H1 (cell line): ENCODE measurements at regions not wholly inside any gene's neighbourhood (a gene's known extent, or its start where the extent isn't known, plus 50 kb on each side); places are given as distances from the start of the nearest gene placed in this dataset.

Source experiments
- CTCF ChIA-PET: fragments of 300-600 bp; sonication (Branson Sonifier 250); formaldehyde crosslinking; loops from one replicate; lab custom pipeline; 2021; ENCODE audit not compliant: partially characterized antibody; lab: Charles Lee
- POLR2A ChIA-PET: fragments of 300-600 bp; sonication (Branson Sonifier 250); formaldehyde crosslinking; loops from one replicate; lab custom pipeline; 2021; ENCODE audit warnings: inconsistent platforms; ENCODE audit not compliant: partially characterized antibody; lab: Charles Lee
- DNase-seq, 2 experiments: peaks; one replicate each; pipeline versions ENCODE4 v3.0.0 to v3.0.0-alpha.2; 2010 to 2022; ENCODE audit warnings: low spot score in 2 of 2, low read depth in 1 of 2, mixed read lengths in 1 of 2
- FAIRE-seq: peaks from 2 replicates; lab custom pipeline; 2011; peaks lifted over from hg19 to GRCh38; lab: Jason Lieb, UNC
- H2AFZ ChIP-seq: 2 replicates; pipeline ENCODE4 v1.8.1; 2012; ENCODE audit warnings: low read length, inconsistent platforms
- H2AK5ac ChIP-seq: 2 replicates; pipeline ENCODE4 v1.6.1; 2013; ENCODE audit warnings: low read depth, low read length
- H2BK120ac ChIP-seq: replicated peaks from 2 replicates; pipeline ENCODE3; 2013; ENCODE audit warnings: low read depth, low read length, inconsistent platforms
- H2BK12ac ChIP-seq: 2 replicates; pipeline ENCODE4 v1.6.1; 2013; ENCODE audit warnings: low read depth, low read length
- H2BK15ac ChIP-seq: 2 replicates; pipeline ENCODE4 v1.6.1; 2013; ENCODE audit warnings: low read length
- H2BK20ac ChIP-seq: 2 replicates; pipeline ENCODE4 v1.6.1; 2013; ENCODE audit warnings: low read length
- H2BK5ac ChIP-seq: 2 replicates; pipeline ENCODE4 v1.6.1; 2013; ENCODE audit warnings: low read depth, low read length
- H3K14ac ChIP-seq: 2 replicates; pipeline ENCODE4 v1.6.1; 2013; ENCODE audit warnings: inconsistent platforms; ENCODE audit not compliant: insufficient read length
- H3K18ac ChIP-seq: 2 replicates; pipeline ENCODE4 v1.6.1; 2013; ENCODE audit warnings: low read length; ENCODE audit errors: extremely low read depth
- H3K23ac ChIP-seq: 2 replicates; pipeline ENCODE4 v1.6.1; 2013; ENCODE audit warnings: inconsistent platforms; ENCODE audit not compliant: insufficient read length
- H3K23me2 ChIP-seq: 2 replicates; pipeline ENCODE4 v1.6.1; 2013; ENCODE audit warnings: low read depth, low read length
- H3K27ac ChIP-seq: 2 replicates; pipeline ENCODE4 v1.6.1; 2011; ENCODE audit warnings: low read depth, low read length, inconsistent platforms
- H3K27me3 ChIP-seq, 4 experiments: replicated peaks in 1 of 4; 1 replicate in 1 of 4; 2 replicates in 3 of 4; pipeline versions ENCODE4 v1.6.1 to v1.8.1; 2011 to 2013; ENCODE audit warnings: low read length in 3 of 4, mild to moderate bottlenecking in 3 of 4, inconsistent platforms in 2 of 4, mixed read lengths in 2 of 4, moderate library complexity in 1 of 4; ENCODE audit not compliant: control insufficient read depth in 3 of 4, insufficient read depth in 3 of 4; ENCODE audit errors: extremely low read depth in 1 of 4
- H3K36me3 ChIP-seq, 4 experiments: 2 replicates each; pipeline versions ENCODE4 v1.6.1 to v1.8.1; 2011 to 2013; ENCODE audit warnings: mild to moderate bottlenecking in 4 of 4, low read length in 3 of 4, moderate library complexity in 2 of 4, control low read depth in 1 of 4, inconsistent platforms in 1 of 4; ENCODE audit not compliant: insufficient read depth in 4 of 4, control insufficient read depth in 2 of 4
- H3K4ac ChIP-seq: replicated peaks from 2 replicates; pipeline ENCODE3; 2013; ENCODE audit warnings: low read length, low read depth, mixed read lengths, inconsistent platforms; ENCODE audit not compliant: insufficient read length
- H3K4me1 ChIP-seq, 4 experiments: replicated peaks in 1 of 4; 1 replicate in 1 of 4; 2 replicates in 3 of 4; pipeline versions ENCODE4 v1.6.1 to v1.8.1; 2011 to 2013; ENCODE audit warnings: low read length in 3 of 4, inconsistent platforms in 2 of 4, mixed read lengths in 1 of 4; ENCODE audit not compliant: insufficient read depth in 4 of 4, control insufficient read depth in 3 of 4
- H3K4me2 ChIP-seq, 2 experiments: 2 replicates each; pipeline versions ENCODE4 v1.6.1 to v1.8.1; 2011 to 2013; ENCODE audit warnings: low read depth in 2 of 2, low read length in 2 of 2, control low read depth in 1 of 2, inconsistent platforms in 1 of 2, mild to moderate bottlenecking in 1 of 2; ENCODE audit not compliant: insufficient read depth in 1 of 2
- H3K4me3 ChIP-seq, 4 experiments: fragments of 200-600, 300-600 bp in 1 of 4; sonication (generic), shearing (Covaris generic), sonication (Bioruptor Twin) in 1 of 4; 2 replicates each; pipeline versions ENCODE4 v1.5.1 to v1.8.1; 2011 to 2016; ENCODE audit warnings: low read length in 4 of 4, low read depth in 3 of 4, control low read depth in 2 of 4, inconsistent platforms in 2 of 4, mild to moderate bottlenecking in 2 of 4, mixed read lengths in 1 of 4, moderate library complexity in 1 of 4; ENCODE audit not compliant: insufficient read depth in 2 of 4; ENCODE audit errors: extremely low read depth in 1 of 4
- H3K56ac ChIP-seq: replicated peaks from 2 replicates; pipeline ENCODE3; 2013; ENCODE audit warnings: low read depth, mild to moderate bottlenecking, mixed read lengths, low read length, inconsistent platforms; ENCODE audit not compliant: insufficient read length
- H3K79me1 ChIP-seq: 2 replicates; pipeline ENCODE4 v1.6.1; 2013; ENCODE audit warnings: low read depth, low read length, control low read depth
- H3K79me2 ChIP-seq, 2 experiments: 2 replicates each; pipeline versions ENCODE4 v1.6.1 to v1.8.1; 2012 to 2013; ENCODE audit warnings: low read length in 2 of 2, mild to moderate bottlenecking in 2 of 2, inconsistent platforms in 1 of 2; ENCODE audit not compliant: insufficient read depth in 2 of 2, control insufficient read depth in 1 of 2
- H3K9ac ChIP-seq, 4 experiments: replicated peaks in 1 of 4; 1 replicate in 1 of 4; 2 replicates in 3 of 4; pipeline versions ENCODE4 v1.6.1 to v1.8.1; 2011 to 2013; ENCODE audit warnings: low read depth in 3 of 4, low read length in 3 of 4, control low read depth in 2 of 4, mild to moderate bottlenecking in 2 of 4, moderate library complexity in 2 of 4, inconsistent platforms in 1 of 4; ENCODE audit errors: extremely low read depth in 1 of 4
- H3K9me3 ChIP-seq, 2 experiments: 2 replicates each; pipeline versions ENCODE4 v1.6.1 to v1.8.1; 2012 to 2013; ENCODE audit warnings: mild to moderate bottlenecking in 2 of 2, moderate library complexity in 2 of 2, control low read depth in 1 of 2, inconsistent platforms in 1 of 2, low read depth in 1 of 2, low read length in 1 of 2, mixed read lengths in 1 of 2; ENCODE audit not compliant: insufficient read depth in 2 of 2
- H4K20me1 ChIP-seq, 2 experiments: replicated peaks in 1 of 2; 2 replicates each; pipeline versions ENCODE3 to v1.8.1; 2011 to 2013; ENCODE audit warnings: inconsistent platforms in 2 of 2, low read length in 2 of 2, mild to moderate bottlenecking in 1 of 2; ENCODE audit not compliant: insufficient read depth in 2 of 2, control insufficient read depth in 1 of 2
- H4K5ac ChIP-seq: 2 replicates; pipeline ENCODE4 v1.6.1; 2013; ENCODE audit warnings: low read length, low read depth, mixed read lengths, inconsistent platforms; ENCODE audit not compliant: insufficient read length
- H4K8ac ChIP-seq: 2 replicates; pipeline ENCODE4 v1.8.0; 2013; ENCODE audit warnings: mild to moderate bottlenecking, moderate library complexity, low read length, inconsistent platforms; ENCODE audit not compliant: insufficient read depth; ENCODE audit errors: extremely low read depth
- H4K91ac ChIP-seq: replicated peaks from 2 replicates; pipeline ENCODE3; 2013; ENCODE audit warnings: low read length, mixed read lengths, inconsistent platforms; ENCODE audit not compliant: insufficient read length
- CHD2 ChIP-seq: IDR thresholded peaks from 2 replicates; pipeline ENCODE4 v1.6.1; 2012; ENCODE audit warnings: low read length, improper control_type of control experiment
- SRF ChIP-seq: IDR thresholded peaks from 2 replicates; pipeline ENCODE4 v1.6.1; 2011; ENCODE audit warnings: mild to moderate bottlenecking, low read depth, low read length, moderate library complexity
- WGBS, 2 experiments: shearing (Covaris generic) in 1 of 2; methylation state at CpG; one replicate each; pipeline versions ENCODE4 v1.1.6 to v1.1.7; 2013 to 2015; ENCODE audit warnings: low lambda C conversion rate in 2 of 2, mixed read lengths in 2 of 2, inconsistent platforms in 1 of 2, low coverage in 1 of 2, missing lambda C conversion rate in 1 of 2; ENCODE audit not compliant: insufficient replicate concordance in 2 of 2, insufficient coverage in 1 of 2, insufficient read length in 1 of 2; ENCODE audit errors: extremely low coverage in 1 of 2, missing lambda C conversion rate in 1 of 2; 5-methylcytosine and 5-hydroxymethylcytosine counted together
- TF ChIP-seq, protein P1 (sequence below): IDR thresholded peaks from 2 replicates; pipeline ENCODE4 v1.6.1; 2012; ENCODE audit warnings: low read length, inconsistent platforms

DNA sequence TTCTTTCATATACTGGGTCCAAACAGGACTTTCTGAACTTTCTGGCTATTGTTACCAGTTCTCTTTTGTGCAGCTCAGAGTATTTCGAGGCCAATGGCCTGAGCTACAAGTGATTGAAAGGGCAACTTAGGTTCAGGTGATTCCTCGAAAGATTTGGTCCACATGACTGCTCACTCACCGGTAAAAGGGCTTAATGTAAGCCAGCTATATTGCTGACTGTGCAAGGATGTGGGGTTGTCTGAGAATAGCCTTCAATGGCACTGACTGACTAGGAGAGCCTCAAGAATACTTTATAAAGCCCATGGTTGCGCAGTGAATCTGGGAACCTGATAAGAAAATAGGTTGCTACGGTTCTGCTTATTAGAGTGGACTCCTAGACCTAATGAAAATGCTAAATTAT, 269.0 kb downstream of the SEC16B start:
- Histone ChIP-seq H3K27ac (no peak overlapping the region), H4K91ac (no peak overlapping the region), H3K4me3 (no peak overlapping the region), H3K23me2 (no peaks in the 10 kb centered on the region), H2AK5ac (no peak overlapping the region), H3K18ac (no peak overlapping the region), H3K4ac (no peak overlapping the region), H4K8ac (no peak overlapping the region), H3K36me3 (no peaks in the 10 kb centered on the region), H3K27me3 (no peaks in the 10 kb centered on the region), H2BK5ac (no peak overlapping the region), H3K4me2 (no peak overlapping the region), H3K79me1 (no peaks in the 10 kb centered on the region), H2BK20ac (no peak overlapping the region), H2AFZ (no peak overlapping the region), H3K14ac (no peak overlapping the region), H3K9ac (no peak overlapping the region), H2BK15ac (no peak overlapping the region), H3K9me3 (no peaks in the 10 kb centered on the region), H3K4me1 (peaks cover 0 to 8% (median 3%) of the 10 kb centered on the region in 4 experiments; a peak in 4 of 7 replicates), H3K56ac (no peak overlapping the region), H3K23ac (no peak overlapping the region), H4K20me1 (no peaks in the 10 kb centered on the region), H3K79me2 (no peaks in the 10 kb centered on the region), H2BK12ac (no peak overlapping the region), H4K5ac (no peak overlapping the region), H2BK120ac (no peak overlapping the region)
- CTCF ChIA-PET: interaction anchor here (0.9 to 1.0 kb wide), 2 partner anchors 9 to 21 kb away, joined by 3 to 4 read pairs; no protein-coding TSS in a partner anchor
- no peak for DNase-seq
- TF ChIP-seq, protein P1, sequence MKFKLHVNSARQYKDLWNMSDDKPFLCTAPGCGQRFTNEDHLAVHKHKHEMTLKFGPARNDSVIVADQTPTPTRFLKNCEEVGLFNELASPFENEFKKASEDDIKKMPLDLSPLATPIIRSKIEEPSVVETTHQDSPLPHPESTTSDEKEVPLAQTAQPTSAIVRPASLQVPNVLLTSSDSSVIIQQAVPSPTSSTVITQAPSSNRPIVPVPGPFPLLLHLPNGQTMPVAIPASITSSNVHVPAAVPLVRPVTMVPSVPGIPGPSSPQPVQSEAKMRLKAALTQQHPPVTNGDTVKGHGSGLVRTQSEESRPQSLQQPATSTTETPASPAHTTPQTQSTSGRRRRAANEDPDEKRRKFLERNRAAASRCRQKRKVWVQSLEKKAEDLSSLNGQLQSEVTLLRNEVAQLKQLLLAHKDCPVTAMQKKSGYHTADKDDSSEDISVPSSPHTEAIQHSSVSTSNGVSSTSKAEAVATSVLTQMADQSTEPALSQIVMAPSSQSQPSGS: no peak
- TF ChIP-seq SRF: no peak
- no peak for TF ChIP-seq CHD2
- WGBS, 2 experiments: 94% methylated on average over 5 of the region's 5 CpGs; no CpG with 5 or more reads in 1 of the 2 experiments
- POLR2A ChIA-PET: no interaction called here
- no peak for FAIRE-seq
